Astrocyte of the spinal cord (primary cell): ENCODE measurements at regions not wholly inside any gene's neighbourhood (a gene's known extent, or its start where the extent isn't known, plus 50 kb on each side); places are given as distances from the start of the nearest gene placed in this dataset.

Experiments
- DNase-seq: peaks from one replicate; pipeline ENCODE4 v3.0.0; 2011; ENCODE audit warnings: low read depth, low spot score
- H3K4me3 ChIP-seq: 2 replicates; pipeline ENCODE4 v1.5.1; 2011; ENCODE audit warnings: low read depth, mild to moderate bottlenecking, low read length, moderate library complexity
- CTCF ChIP-seq: IDR thresholded peaks from 2 replicates; pipeline ENCODE4 v1.5.1; 2012; ENCODE audit warnings: low read depth, mild to moderate bottlenecking, low read length, inconsistent platforms
- in situ Hi-C: cut with HindIII; loops from 2 replicates; pipeline ENCODE4 v1.10.0; 2017; ENCODE audit warnings: low sequenced_read_pairs

- no peak for TF ChIP-seq CTCF
- DNase-seq = no peak
- in situ Hi-C loops = no loop called here
- H3K4me3 ChIP-seq = no peak overlapping the region
Measured at GRCh38 chr1:194816859-194817258, 1630.4 kb upstream of the B3GALT2 start.

GRCh38 chr1:194813096-194813495 lies 1626.7 kb upstream of the B3GALT2 start:
- no peak overlapping the region for H3K4me3 ChIP-seq
- no peak for DNase-seq
- in situ Hi-C loops = no loop called here
- TF ChIP-seq CTCF = no peak

- no peak for TF ChIP-seq CTCF
- DNase-seq = no peak
- H3K4me3 ChIP-seq = no peak overlapping the region
- in situ Hi-C loops = no loop called here
Measured at GRCh38 chr1:194809665-194810064, 1623.3 kb upstream of the B3GALT2 start.

- TF ChIP-seq CTCF = no peak
- DNase-seq = no peak
- in situ Hi-C loops = no loop called here
- H3K4me3 ChIP-seq = no peak overlapping the region
Measured at GRCh38 chr1:194809215-194809614, 1622.8 kb upstream of the B3GALT2 start.

- H3K4me3 ChIP-seq = no peak overlapping the region
- in situ Hi-C loops = no loop called here
- no peak for TF ChIP-seq CTCF
- DNase-seq = no peak
Measured at GRCh38 chr1:194807530-194808220, 1621.3 kb upstream of the B3GALT2 start.

GRCh38 chr1:194802572-194802971 lies 1616.2 kb upstream of the B3GALT2 start:
- no peak for TF ChIP-seq CTCF
- no peak overlapping the region for H3K4me3 ChIP-seq
- in situ Hi-C loops = no loop called here
- no peak for DNase-seq
